Activated naive CD8-positive, alpha-beta T cell treated with anti-CD3 and anti-CD28 coated beads, Interleukin-2, amount 10 ng/mL, durations not matched to agents 7 days and 5 days (primary cell): ENCODE measurements at regions not wholly inside any gene's neighbourhood (a gene's known extent, or its start where the extent isn't known, plus 50 kb on each side); places are given as distances from the start of the nearest gene placed in this dataset.
"Not testable (repeated sequence)": the region's sequence is repeated elsewhere in the genome, so short reads cannot be mapped to it uniquely, and the experiment has no call there.

Experiments
- ATAC-seq: fragments of 150-1000 bp; cut with Tn5 transposase; one replicate; pipeline ENCODE4 v1.10.0; 2021; ENCODE audit warnings: low read depth, moderate library complexity
- POLR2A ChIA-PET: fragments of 350-600 bp; sonication (Branson Sonifier 250); formaldehyde crosslinking; loops from one replicate; lab custom pipeline; 2021; ENCODE audit warnings: antibody characterized with exemption; lab: Charles Lee
- DNase-seq: peaks from one replicate; pipeline ENCODE4 v3.0.0; 2021
- H3K27ac Mint-ChIP-seq: one replicate; pipeline ENCODE4 v1.8.0; 2022; ENCODE audit warnings: mild to moderate bottlenecking, mixed read lengths
- H3K27me3 Mint-ChIP-seq: one replicate; pipeline ENCODE4 v1.8.0; 2022; ENCODE audit warnings: mild to moderate bottlenecking, moderate library complexity, mixed read lengths
- H3K36me3 Mint-ChIP-seq: one replicate; pipeline ENCODE4 v1.8.0; 2021; ENCODE audit warnings: mild to moderate bottlenecking, mixed read lengths
- H3K4me1 Mint-ChIP-seq: one replicate; pipeline ENCODE4 v1.8.0; 2021; ENCODE audit warnings: mixed read lengths
- H3K4me3 Mint-ChIP-seq: one replicate; pipeline ENCODE4 v1.8.0; 2022; ENCODE audit warnings: mild to moderate bottlenecking, moderate library complexity, mixed read lengths
- H3K9me3 Mint-ChIP-seq: one replicate; pipeline ENCODE4 v1.8.0; 2021; ENCODE audit warnings: mixed read lengths

- peaks cover 20% of the 10 kb centered on the region for H3K9me3 Mint-ChIP-seq
- ATAC-seq, H3K36me3 Mint-ChIP-seq, H3K4me3 Mint-ChIP-seq, H3K27ac Mint-ChIP-seq, POLR2A ChIA-PET, H3K27me3 Mint-ChIP-seq, H3K4me1 Mint-ChIP-seq, DNase-seq: not testable (repeated sequence)
These were observed 435.2 kb downstream of the ZNF479 start for GRCh38 chr7:56697058-56697457.

GRCh38 chr7:56686276-56686859 is 445.9 kb downstream of the ZNF479 start:
- Mint-ChIP-seq H3K27ac (no peak overlapping the region), H3K36me3 (no peaks in the 10 kb centered on the region), H3K4me3 (no peak overlapping the region), H3K4me1 (no peaks in the 10 kb centered on the region), H3K27me3 (no peaks in the 10 kb centered on the region), H3K9me3 (peaks cover 24% of the 10 kb centered on the region)
- DNase-seq = no peak
- ATAC-seq = no peak
- POLR2A ChIA-PET = no interaction called here

GRCh38 chr7:56639173-56639746 is 493.0 kb downstream of the ZNF479 start:
- DNase-seq (no peak), ATAC-seq (no peak)
- Mint-ChIP-seq H3K4me3 (no peak overlapping the region), H3K27ac (no peak overlapping the region), H3K36me3 (no peaks in the 10 kb centered on the region), H3K9me3 (peaks cover 32% of the 10 kb centered on the region), H3K4me1 (no peaks in the 10 kb centered on the region), H3K27me3 (no peaks in the 10 kb centered on the region)
- POLR2A ChIA-PET = no interaction called here

GRCh38 chr7:56609852-56610355 is 493.7 kb upstream of the NUPR2 start:
- no peak overlapping the region for H3K4me3 Mint-ChIP-seq
- H3K27ac Mint-ChIP-seq = no peak overlapping the region
- H3K27me3 Mint-ChIP-seq = no peaks in the 10 kb centered on the region
- POLR2A ChIA-PET = no interaction called here
- ATAC-seq = no peak
- peaks cover 42% of the 10 kb centered on the region for H3K9me3 Mint-ChIP-seq
- DNase-seq = no peak
- no peaks in the 10 kb centered on the region for H3K4me1 Mint-ChIP-seq
- no peaks in the 10 kb centered on the region for H3K36me3 Mint-ChIP-seq

GRCh38 chr7:56605146-56605545 is 488.9 kb upstream of the NUPR2 start:
- DNase-seq (no peak), ATAC-seq (no peak)
- Mint-ChIP-seq H3K4me1 (no peaks in the 10 kb centered on the region), H3K27me3 (no peaks in the 10 kb centered on the region), H3K36me3 (no peaks in the 10 kb centered on the region), H3K27ac (no peak overlapping the region), H3K9me3 (peaks cover 28% of the 10 kb centered on the region), H3K4me3 (no peak overlapping the region)
- POLR2A ChIA-PET = no interaction called here

- ATAC-seq = no peak
- peaks cover 10% of the 10 kb centered on the region for H3K9me3 Mint-ChIP-seq
- H3K36me3 Mint-ChIP-seq = no peaks in the 10 kb centered on the region
- DNase-seq = no peak
- H3K27me3 Mint-ChIP-seq = no peaks in the 10 kb centered on the region
- POLR2A ChIA-PET = no interaction called here
- no peak overlapping the region for H3K4me3 Mint-ChIP-seq
- no peaks in the 10 kb centered on the region for H3K4me1 Mint-ChIP-seq
- H3K27ac Mint-ChIP-seq = no peak overlapping the region
These were observed 462.4 kb upstream of the NUPR2 start for GRCh38 chr7:56578612-56579011.

- Mint-ChIP-seq H3K27me3 (no peaks in the 10 kb centered on the region), H3K27ac (no peak overlapping the region), H3K4me1 (no peaks in the 10 kb centered on the region), H3K9me3 (peaks cover 8% of the 10 kb centered on the region), H3K36me3 (no peaks in the 10 kb centered on the region), H3K4me3 (no peak overlapping the region)
- DNase-seq (no peak), ATAC-seq (no peak)
- POLR2A ChIA-PET = no interaction called here
These were observed 454.8 kb upstream of the NUPR2 start for GRCh38 chr7:56570968-56571367.

- no peak overlapping the region for H3K4me3 Mint-ChIP-seq
- no peaks in the 10 kb centered on the region for H3K4me1 Mint-ChIP-seq
- DNase-seq = no peak
- POLR2A ChIA-PET = no interaction called here
- no peak overlapping the region for H3K27ac Mint-ChIP-seq
- ATAC-seq = no peak
- no peaks in the 10 kb centered on the region for H3K27me3 Mint-ChIP-seq
- no peaks in the 10 kb centered on the region for H3K36me3 Mint-ChIP-seq
- H3K9me3 Mint-ChIP-seq = peaks cover 20% of the 10 kb centered on the region
These were observed 422.6 kb upstream of the NUPR2 start for GRCh38 chr7:56538541-56539429.

GRCh38 chr7:56537952-56538351 is 421.7 kb upstream of the NUPR2 start:
- Mint-ChIP-seq H3K9me3 (peaks cover 20% of the 10 kb centered on the region), H3K27me3 (no peaks in the 10 kb centered on the region), H3K36me3 (no peaks in the 10 kb centered on the region), H3K27ac (no peak overlapping the region), H3K4me1 (no peaks in the 10 kb centered on the region), H3K4me3 (no peak overlapping the region)
- ATAC-seq = no peak
- POLR2A ChIA-PET = no interaction called here
- DNase-seq = no peak

GRCh38 chr7:56537477-56537876 is 421.3 kb upstream of the NUPR2 start:
- H3K27me3 Mint-ChIP-seq = no peaks in the 10 kb centered on the region
- no peak overlapping the region for H3K27ac Mint-ChIP-seq
- POLR2A ChIA-PET = no interaction called here
- DNase-seq (no peak), ATAC-seq (no peak)
- no peak overlapping the region for H3K4me3 Mint-ChIP-seq
- peaks cover 22% of the 10 kb centered on the region for H3K9me3 Mint-ChIP-seq
- no peaks in the 10 kb centered on the region for H3K4me1 Mint-ChIP-seq
- H3K36me3 Mint-ChIP-seq = no peaks in the 10 kb centered on the region

GRCh38 chr7:56495165-56495564 is 378.9 kb upstream of the NUPR2 start:
- no peak overlapping the region for H3K27ac Mint-ChIP-seq
- no peaks in the 10 kb centered on the region for H3K4me1 Mint-ChIP-seq
- H3K9me3 Mint-ChIP-seq = peaks cover 7% of the 10 kb centered on the region
- DNase-seq = no peak
- ATAC-seq = no peak
- H3K36me3 Mint-ChIP-seq = no peaks in the 10 kb centered on the region
- no peak overlapping the region for H3K4me3 Mint-ChIP-seq
- no peaks in the 10 kb centered on the region for H3K27me3 Mint-ChIP-seq
- POLR2A ChIA-PET = no interaction called here

GRCh38 chr7:56493704-56494450 is 377.7 kb upstream of the NUPR2 start:
- Mint-ChIP-seq H3K9me3 (peaks cover 7% of the 10 kb centered on the region), H3K27me3 (no peaks in the 10 kb centered on the region), H3K36me3 (no peaks in the 10 kb centered on the region), H3K4me3 (no peak overlapping the region), H3K27ac (no peak overlapping the region), H3K4me1 (no peaks in the 10 kb centered on the region)
- POLR2A ChIA-PET = no interaction called here
- ATAC-seq (no peak), DNase-seq (no peak)

- ATAC-seq (no peak), DNase-seq (no peak)
- Mint-ChIP-seq H3K27me3 (no peaks in the 10 kb centered on the region), H3K36me3 (no peaks in the 10 kb centered on the region), H3K27ac (no peak overlapping the region), H3K4me3 (no peak overlapping the region), H3K4me1 (no peaks in the 10 kb centered on the region), H3K9me3 (peaks cover 8% of the 10 kb centered on the region)
- POLR2A ChIA-PET = no interaction called here
These were observed 377.0 kb upstream of the NUPR2 start for GRCh38 chr7:56493196-56493595.
